K562 (cell line): ENCODE measurements at regions not wholly inside any gene's neighbourhood (a gene's known extent, or its start where the extent isn't known, plus 50 kb on each side); places are given as distances from the start of the nearest gene placed in this dataset.

Experiments used
- ATAC-seq: fragments of 200-7000 bp; cut with Tn5 transposase; 3 replicates; pipeline ENCODE4 v1.9.1; 2020; ENCODE audit warnings: moderate library complexity
- BruUV-seq: library from RNA; stranded (reverse); fragments of 400-500 nt; replicated peaks from 2 replicates; lab custom pipeline; 2021; lab: Mats Ljungman, UMichigan
- CTCF ChIA-PET: fragments of 300-600 bp; formaldehyde crosslinking; extraction: SDS; loops from one replicate; lab custom pipeline; 2021; ENCODE audit warnings: low intra/inter-chr PET ratio; lab: Yijun Ruan, JAX
- POLR2A ChIA-PET: fragments of 300-600, 350-650 bp; sonication (Branson Sonifier 250); formaldehyde crosslinking; extraction: SDS; loops from one replicate; lab custom pipeline; 2021; ENCODE audit warnings: antibody characterized with exemption, inconsistent platforms; lab: Yijun Ruan, JAX
- DNase-seq, 4 experiments: peaks; one replicate each; pipeline versions ENCODE4 v3.0.0 to v3.0.0-alpha.2; 2011 to 2018; ENCODE audit warnings: low spot score in 3 of 4, mixed read lengths in 3 of 4; ENCODE audit errors: extremely low read depth in 1 of 4
- FAIRE-seq: peaks from 2 replicates; lab custom pipeline; 2011; peaks lifted over from hg19 to GRCh38; lab: Jason Lieb, UNC
- H2AFZ ChIP-seq: 2 replicates; pipeline ENCODE4 v1.6.0; 2011; ENCODE audit warnings: low read depth, low read length, control low read depth, inconsistent platforms
- H3K27ac ChIP-seq: fragments of 200-600 bp; 3 replicates; pipeline ENCODE4 v1.8.0; 2011; ENCODE audit warnings: low read depth, mild to moderate bottlenecking, control low read depth, inconsistent platforms, low read length, moderate library complexity, mixed read lengths; ENCODE audit errors: extremely low read depth
- H3K27me3 ChIP-seq, 2 experiments: fragments of 300-600 bp in 1 of 2; 2 replicates in 1 of 2; 3 replicates in 1 of 2; pipeline versions ENCODE4 v1.6.0 to v1.8.0; 2011; ENCODE audit warnings: inconsistent platforms in 2 of 2, low read length in 2 of 2, mild to moderate bottlenecking in 1 of 2, mixed read lengths in 1 of 2, moderate library complexity in 1 of 2; ENCODE audit not compliant: control insufficient read depth in 2 of 2, insufficient read depth in 2 of 2
- H3K36me3 ChIP-seq: fragments of 300-600 bp; 3 replicates; pipeline ENCODE4 v1.8.0; 2011; ENCODE audit warnings: mild to moderate bottlenecking, low read length, inconsistent platforms; ENCODE audit not compliant: control insufficient read depth, insufficient read depth
- H3K4me1 ChIP-seq, 2 experiments: fragments of 200-600 bp in 1 of 2; replicated peaks in 1 of 2; 2 replicates in 1 of 2; 3 replicates in 1 of 2; pipeline versions ENCODE4 v1.5.1 to v1.8.0; 2011; ENCODE audit warnings: inconsistent platforms in 2 of 2, low read length in 2 of 2, mild to moderate bottlenecking in 1 of 2, mixed read lengths in 1 of 2, moderate library complexity in 1 of 2; ENCODE audit not compliant: control insufficient read depth in 2 of 2, insufficient read depth in 2 of 2
- H3K4me2 ChIP-seq: 2 replicates; pipeline ENCODE4 v1.6.1; 2011; ENCODE audit warnings: low read length, control low read depth, inconsistent platforms, mixed read lengths; ENCODE audit not compliant: insufficient read depth
- H3K4me3 ChIP-seq: fragments of 200-600 bp; sonication (generic), shearing (Covaris generic); 2 replicates; pipeline ENCODE4 v1.5.1; 2016; ENCODE audit warnings: control low read depth, inconsistent platforms
- H3K79me2 ChIP-seq: fragments of 200-600 bp; 3 replicates; pipeline ENCODE4 v1.8.0; 2011; ENCODE audit warnings: low read length, inconsistent platforms; ENCODE audit not compliant: control insufficient read depth, insufficient read depth
- H3K9ac ChIP-seq, 2 experiments: 2 replicates each; pipeline versions ENCODE4 v1.6.0 to v1.6.1; 2011; ENCODE audit warnings: low read depth in 2 of 2, low read length in 2 of 2, control low read depth in 1 of 2, inconsistent platforms in 1 of 2, mild to moderate bottlenecking in 1 of 2, mixed read lengths in 1 of 2; ENCODE audit not compliant: insufficient read depth in 1 of 2
- H3K9me1 ChIP-seq: one replicate; pipeline ENCODE4 v1.6.0; 2011; ENCODE audit warnings: inconsistent platforms, mild to moderate bottlenecking, low read length, moderate library complexity; ENCODE audit not compliant: control insufficient read depth, insufficient read depth
- H3K9me3 ChIP-seq: replicated peaks from 2 replicates; pipeline ENCODE4 v1.5.1; 2011; ENCODE audit warnings: low read depth, low read length, inconsistent platforms; ENCODE audit not compliant: control insufficient read depth, insufficient read depth
- H4K20me1 ChIP-seq: replicated peaks from 2 replicates; pipeline ENCODE4 v1.6.1; 2011; ENCODE audit warnings: low read length, inconsistent platforms, mixed read lengths; ENCODE audit not compliant: control insufficient read depth, insufficient read depth
- CSDE1 ChIP-seq, 2 experiments: fragments of 450-650 bp; IDR thresholded peaks; 2 replicates each; pipeline ENCODE4 v1.6.1; 2016; ENCODE audit warnings: mild to moderate bottlenecking in 1 of 2
- ERF ChIP-seq: fragments of 450-650 bp; formaldehyde crosslinking; IDR thresholded peaks from 2 replicates; pipeline ENCODE4 v1.4.0; 2020; ENCODE audit warnings: mild to moderate bottlenecking, mixed read lengths
- GTF2E2 ChIP-seq: fragments of 200-800 bp; sonication (Bioruptor generic); IDR thresholded peaks from 2 replicates; pipeline ENCODE4 v1.6.1; 2016; ENCODE audit warnings: missing genetic modification characterization, missing compliant biosample characterization
- MED1 ChIP-seq: sonication (generic); formaldehyde crosslinking; IDR thresholded peaks from 2 replicates; pipeline ENCODE4 v1.8.1; 2023; ENCODE audit warnings: missing genetic modification reagents, borderline replicate concordance
- MTA2 ChIP-seq: fragments of 450-650 bp; IDR thresholded peaks from 2 replicates; pipeline ENCODE4 v1.6.1; 2016; ENCODE audit warnings: low read depth
- NFYB ChIP-seq: IDR thresholded peaks from 2 replicates; pipeline ENCODE4 v1.6.1; 2011; ENCODE audit warnings: mild to moderate bottlenecking, moderate library complexity; ENCODE audit not compliant: insufficient read length; ENCODE audit errors: extremely low read depth
- RUNX1 ChIP-seq: sonication (generic); IDR thresholded peaks from 2 replicates; pipeline ENCODE4 v1.6.1; 2016; ENCODE audit warnings: antibody characterized with exemption, low read depth
- SP1 ChIP-seq: sonication (generic); formaldehyde crosslinking; IDR thresholded peaks from 2 replicates; pipeline ENCODE4 v1.8.1; 2022; ENCODE audit warnings: mild to moderate bottlenecking, missing genetic modification reagents
- WGBS: fragments of 100-300 bp; shearing (Covaris generic); methylation state at CpG from one replicate; pipeline ENCODE4 v1.1.6; 2016; ENCODE audit warnings: low coverage, mixed read lengths; ENCODE audit not compliant: insufficient coverage; ENCODE audit errors: missing lambda C conversion rate; 5-methylcytosine and 5-hydroxymethylcytosine counted together
- in situ Hi-C: fragments of 300-500 bp; cut with MboI; formaldehyde crosslinking; loops from 4 replicates; pipeline ENCODE4 v1.15.0; 2018; ENCODE audit warnings: inconsistent platforms, mixed read lengths
- intact Hi-C: fragments of 100-400 bp; cut with micrococcal nuclease; formaldehyde crosslinking; loops from 2 replicates; pipeline ENCODE4 v1.14.2; 2022
- TF ChIP-seq, protein P1 (sequence below): fragments of 250-450 bp; sonication (Bioruptor Pico); IDR thresholded peaks from 2 replicates; pipeline ENCODE4 v1.9.0; 2021; ENCODE audit warnings: mild to moderate bottlenecking
- TF ChIP-seq, protein P2 (sequence below): fragments of 250-450 bp; sonication (Bioruptor Pico); IDR thresholded peaks from 2 replicates; pipeline ENCODE4 v1.4.0; 2020; ENCODE audit warnings: mild to moderate bottlenecking
- TF ChIP-seq, protein P3 (sequence below): fragments of 200-800 bp; sonication (Bioruptor generic); IDR thresholded peaks from 2 replicates; pipeline ENCODE4 v1.6.1; 2017; ENCODE audit warnings: missing genetic modification characterization, missing compliant biosample characterization
- TF ChIP-seq, protein P4 (sequence below): sonication (generic); formaldehyde crosslinking; IDR thresholded peaks from 2 replicates; pipeline ENCODE4 v1.8.0; 2022; ENCODE audit warnings: mild to moderate bottlenecking, missing genetic modification reagents
- TF ChIP-seq, protein P5 (sequence below): IDR thresholded peaks from 2 replicates; pipeline ENCODE4 v1.6.1; 2012; ENCODE audit warnings: low read depth, low read length, improper control_type of control experiment, borderline replicate concordance

DNA sequence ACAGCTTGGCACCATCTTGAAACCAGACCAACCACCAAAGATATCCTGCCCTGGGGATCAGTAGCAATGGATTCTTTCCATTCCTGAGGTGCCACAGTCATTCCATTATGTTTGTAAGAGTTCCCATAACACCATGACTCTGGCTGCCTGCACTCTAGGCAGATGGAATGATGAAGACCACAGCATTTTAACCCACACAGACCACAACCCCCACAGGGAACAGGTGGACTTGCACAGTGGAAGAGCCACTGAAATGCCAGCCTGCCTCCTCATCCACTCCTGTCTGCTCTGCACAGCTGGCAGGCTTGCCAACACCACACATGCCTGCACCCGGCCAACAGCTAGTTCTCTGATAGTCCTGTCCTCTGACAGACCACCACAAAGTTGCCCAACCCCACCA, 2362.2 kb upstream of the AGA start (continued):
- TF ChIP-seq CSDE1 (IDR thresholded peaks at IDR 0.05) = no peak
- no peak for TF ChIP-seq MED1 (CRISPR knock-in tag)
- TF ChIP-seq NFYB = no peak
- TF ChIP-seq, protein P1, sequence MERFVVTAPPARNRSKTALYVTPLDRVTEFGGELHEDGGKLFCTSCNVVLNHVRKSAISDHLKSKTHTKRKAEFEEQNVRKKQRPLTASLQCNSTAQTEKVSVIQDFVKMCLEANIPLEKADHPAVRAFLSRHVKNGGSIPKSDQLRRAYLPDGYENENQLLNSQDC (CRISPR knock-in tag) = no peak

DNA sequence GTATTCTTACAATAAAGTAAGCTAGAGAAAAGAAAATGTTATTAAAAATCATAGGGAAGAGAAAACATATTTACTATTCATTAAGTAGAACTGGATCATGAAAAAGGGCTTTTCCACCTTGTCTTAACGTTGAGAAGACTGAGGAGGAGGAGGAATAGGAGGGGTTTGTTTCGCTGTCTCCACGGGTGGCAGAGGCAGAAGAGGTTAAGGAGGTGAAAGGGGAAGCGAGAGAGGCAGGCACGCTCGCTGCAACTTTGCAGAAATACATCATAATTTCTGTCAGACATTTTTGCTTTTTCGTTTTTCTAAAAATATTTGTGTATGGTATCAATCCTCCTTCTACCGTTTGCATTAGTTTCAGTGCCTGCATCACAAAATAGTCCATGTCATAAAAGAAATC, 2375.1 kb upstream of the AGA start:
- DNase-seq (no peak), FAIRE-seq (no peak), ATAC-seq (no peak)
- H4K20me1 ChIP-seq = no peaks in the 10 kb centered on the region
- no peaks in the 10 kb centered on the region for H3K27me3 ChIP-seq
- CTCF ChIA-PET = no interaction called here
- in situ Hi-C loops = no loop called here
- H3K79me2 ChIP-seq = no peaks in the 10 kb centered on the region
- H3K9me3 ChIP-seq = no peaks in the 10 kb centered on the region; the same call in 1 of the 2 replicates
- H2AFZ ChIP-seq = no peak overlapping the region
- no peaks in the 10 kb centered on the region for H3K36me3 ChIP-seq
- under 1% methylated on average over 8 of the region's 8 CpGs for WGBS
- BruUV-seq = no TSS peak
- no peak for TF ChIP-seq ERF (CRISPR knock-in tag)
- TF ChIP-seq, protein P2, sequence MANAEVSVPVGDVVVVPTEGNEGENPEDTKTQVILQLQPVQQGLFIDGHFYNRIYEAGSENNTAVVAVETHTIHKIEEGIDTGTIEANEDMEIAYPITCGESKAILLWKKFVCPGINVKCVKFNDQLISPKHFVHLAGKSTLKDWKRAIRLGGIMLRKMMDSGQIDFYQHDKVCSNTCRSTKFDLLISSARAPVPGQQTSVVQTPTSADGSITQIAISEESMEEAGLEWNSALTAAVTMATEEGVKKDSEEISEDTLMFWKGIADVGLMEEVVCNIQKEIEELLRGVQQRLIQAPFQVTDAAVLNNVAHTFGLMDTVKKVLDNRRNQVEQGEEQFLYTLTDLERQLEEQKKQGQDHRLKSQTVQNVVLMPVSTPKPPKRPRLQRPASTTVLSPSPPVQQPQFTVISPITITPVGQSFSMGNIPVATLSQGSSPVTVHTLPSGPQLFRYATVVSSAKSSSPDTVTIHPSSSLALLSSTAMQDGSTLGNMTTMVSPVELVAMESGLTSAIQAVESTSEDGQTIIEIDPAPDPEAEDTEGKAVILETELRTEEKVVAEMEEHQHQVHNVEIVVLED (CRISPR knock-in tag) = no peak
- TF ChIP-seq SP1 (CRISPR knock-in tag) = no peak
- no peak for TF ChIP-seq RUNX1
- TF ChIP-seq, protein P3, sequence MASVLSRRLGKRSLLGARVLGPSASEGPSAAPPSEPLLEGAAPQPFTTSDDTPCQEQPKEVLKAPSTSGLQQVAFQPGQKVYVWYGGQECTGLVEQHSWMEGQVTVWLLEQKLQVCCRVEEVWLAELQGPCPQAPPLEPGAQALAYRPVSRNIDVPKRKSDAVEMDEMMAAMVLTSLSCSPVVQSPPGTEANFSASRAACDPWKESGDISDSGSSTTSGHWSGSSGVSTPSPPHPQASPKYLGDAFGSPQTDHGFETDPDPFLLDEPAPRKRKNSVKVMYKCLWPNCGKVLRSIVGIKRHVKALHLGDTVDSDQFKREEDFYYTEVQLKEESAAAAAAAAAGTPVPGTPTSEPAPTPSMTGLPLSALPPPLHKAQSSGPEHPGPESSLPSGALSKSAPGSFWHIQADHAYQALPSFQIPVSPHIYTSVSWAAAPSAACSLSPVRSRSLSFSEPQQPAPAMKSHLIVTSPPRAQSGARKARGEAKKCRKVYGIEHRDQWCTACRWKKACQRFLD (CRISPR knock-in tag) = no peak
- TF ChIP-seq, protein P4, sequence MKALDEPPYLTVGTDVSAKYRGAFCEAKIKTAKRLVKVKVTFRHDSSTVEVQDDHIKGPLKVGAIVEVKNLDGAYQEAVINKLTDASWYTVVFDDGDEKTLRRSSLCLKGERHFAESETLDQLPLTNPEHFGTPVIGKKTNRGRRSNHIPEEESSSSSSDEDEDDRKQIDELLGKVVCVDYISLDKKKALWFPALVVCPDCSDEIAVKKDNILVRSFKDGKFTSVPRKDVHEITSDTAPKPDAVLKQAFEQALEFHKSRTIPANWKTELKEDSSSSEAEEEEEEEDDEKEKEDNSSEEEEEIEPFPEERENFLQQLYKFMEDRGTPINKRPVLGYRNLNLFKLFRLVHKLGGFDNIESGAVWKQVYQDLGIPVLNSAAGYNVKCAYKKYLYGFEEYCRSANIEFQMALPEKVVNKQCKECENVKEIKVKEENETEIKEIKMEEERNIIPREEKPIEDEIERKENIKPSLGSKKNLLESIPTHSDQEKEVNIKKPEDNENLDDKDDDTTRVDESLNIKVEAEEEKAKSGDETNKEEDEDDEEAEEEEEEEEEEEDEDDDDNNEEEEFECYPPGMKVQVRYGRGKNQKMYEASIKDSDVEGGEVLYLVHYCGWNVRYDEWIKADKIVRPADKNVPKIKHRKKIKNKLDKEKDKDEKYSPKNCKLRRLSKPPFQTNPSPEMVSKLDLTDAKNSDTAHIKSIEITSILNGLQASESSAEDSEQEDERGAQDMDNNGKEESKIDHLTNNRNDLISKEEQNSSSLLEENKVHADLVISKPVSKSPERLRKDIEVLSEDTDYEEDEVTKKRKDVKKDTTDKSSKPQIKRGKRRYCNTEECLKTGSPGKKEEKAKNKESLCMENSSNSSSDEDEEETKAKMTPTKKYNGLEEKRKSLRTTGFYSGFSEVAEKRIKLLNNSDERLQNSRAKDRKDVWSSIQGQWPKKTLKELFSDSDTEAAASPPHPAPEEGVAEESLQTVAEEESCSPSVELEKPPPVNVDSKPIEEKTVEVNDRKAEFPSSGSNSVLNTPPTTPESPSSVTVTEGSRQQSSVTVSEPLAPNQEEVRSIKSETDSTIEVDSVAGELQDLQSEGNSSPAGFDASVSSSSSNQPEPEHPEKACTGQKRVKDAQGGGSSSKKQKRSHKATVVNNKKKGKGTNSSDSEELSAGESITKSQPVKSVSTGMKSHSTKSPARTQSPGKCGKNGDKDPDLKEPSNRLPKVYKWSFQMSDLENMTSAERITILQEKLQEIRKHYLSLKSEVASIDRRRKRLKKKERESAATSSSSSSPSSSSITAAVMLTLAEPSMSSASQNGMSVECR = no peak
- no peak for TF ChIP-seq GTF2E2 (tag)
- TF ChIP-seq, protein P5, sequence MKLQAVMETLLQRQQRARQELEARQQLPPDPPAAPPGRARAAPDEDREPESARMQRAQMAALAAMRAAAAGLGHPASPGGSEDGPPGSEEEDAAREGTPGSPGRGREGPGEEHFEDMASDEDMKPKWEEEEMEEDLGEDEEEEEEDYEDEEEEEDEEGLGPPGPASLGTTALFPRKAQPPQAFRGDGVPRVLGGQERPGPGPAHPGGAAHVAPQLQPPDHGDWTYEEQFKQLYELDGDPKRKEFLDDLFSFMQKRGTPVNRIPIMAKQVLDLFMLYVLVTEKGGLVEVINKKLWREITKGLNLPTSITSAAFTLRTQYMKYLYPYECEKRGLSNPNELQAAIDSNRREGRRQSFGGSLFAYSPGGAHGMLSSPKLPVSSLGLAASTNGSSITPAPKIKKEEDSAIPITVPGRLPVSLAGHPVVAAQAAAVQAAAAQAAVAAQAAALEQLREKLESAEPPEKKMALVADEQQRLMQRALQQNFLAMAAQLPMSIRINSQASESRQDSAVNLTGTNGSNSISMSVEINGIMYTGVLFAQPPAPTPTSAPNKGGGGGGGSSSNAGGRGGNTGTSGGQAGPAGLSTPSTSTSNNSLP = no peak
- no peak for TF ChIP-seq MTA2
- H3K4me1 ChIP-seq = no peaks in the 10 kb centered on the region
- H3K9me1 ChIP-seq = no peaks in the 10 kb centered on the region
- POLR2A ChIA-PET = no interaction called here
- H3K4me2 ChIP-seq = no peak overlapping the region
- no peak overlapping the region for H3K4me3 ChIP-seq
- intact Hi-C loops = no loop called here
- no peak overlapping the region for H3K9ac ChIP-seq
- no peak overlapping the region for H3K27ac ChIP-seq
